ENCODE measurements at regions not wholly inside any gene's neighbourhood (a gene's known extent, or its start where the extent isn't known, plus 50 kb on each side); places are given as distances from the start of the nearest gene placed in this dataset.

DNA sequence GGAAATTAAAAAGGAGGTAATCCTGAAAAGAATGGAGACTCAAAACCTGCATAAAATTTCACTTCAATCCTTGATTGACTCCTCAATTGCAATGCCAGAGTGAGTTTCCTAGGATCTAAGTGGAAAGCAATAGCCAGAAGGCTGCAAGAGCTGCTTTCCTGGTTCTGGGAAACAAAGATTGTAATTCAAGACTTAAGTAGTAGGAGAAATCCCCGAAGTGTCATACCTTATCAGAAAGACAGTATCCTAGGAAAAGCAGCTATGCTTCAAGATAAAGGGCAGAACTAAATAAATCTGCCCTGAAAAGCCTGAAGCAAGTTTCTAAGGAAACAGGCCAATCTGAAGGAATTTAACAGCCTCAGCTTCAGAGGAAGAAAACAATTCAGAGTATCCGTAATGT lies 390.2 kb downstream of the DSC3 start:
- no peaks in the 10 kb centered on the region for H3K27me3 ChIP-seq (ENCODE audit: control insufficient read depth, insufficient read depth, low read length)
- TF ChIP-seq, protein P1, sequence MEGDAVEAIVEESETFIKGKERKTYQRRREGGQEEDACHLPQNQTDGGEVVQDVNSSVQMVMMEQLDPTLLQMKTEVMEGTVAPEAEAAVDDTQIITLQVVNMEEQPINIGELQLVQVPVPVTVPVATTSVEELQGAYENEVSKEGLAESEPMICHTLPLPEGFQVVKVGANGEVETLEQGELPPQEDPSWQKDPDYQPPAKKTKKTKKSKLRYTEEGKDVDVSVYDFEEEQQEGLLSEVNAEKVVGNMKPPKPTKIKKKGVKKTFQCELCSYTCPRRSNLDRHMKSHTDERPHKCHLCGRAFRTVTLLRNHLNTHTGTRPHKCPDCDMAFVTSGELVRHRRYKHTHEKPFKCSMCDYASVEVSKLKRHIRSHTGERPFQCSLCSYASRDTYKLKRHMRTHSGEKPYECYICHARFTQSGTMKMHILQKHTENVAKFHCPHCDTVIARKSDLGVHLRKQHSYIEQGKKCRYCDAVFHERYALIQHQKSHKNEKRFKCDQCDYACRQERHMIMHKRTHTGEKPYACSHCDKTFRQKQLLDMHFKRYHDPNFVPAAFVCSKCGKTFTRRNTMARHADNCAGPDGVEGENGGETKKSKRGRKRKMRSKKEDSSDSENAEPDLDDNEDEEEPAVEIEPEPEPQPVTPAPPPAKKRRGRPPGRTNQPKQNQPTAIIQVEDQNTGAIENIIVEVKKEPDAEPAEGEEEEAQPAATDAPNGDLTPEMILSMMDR (IDR thresholded peaks at IDR 0.05; ENCODE audit: borderline replicate concordance, extremely low read depth, insufficient read depth) = no peak
- no peak for FAIRE-seq

GRCh38 chr18:30650499-30650898 lies 392.0 kb downstream of the DSC3 start:
- TF ChIP-seq, protein P1 (IDR thresholded peaks at IDR 0.05; ENCODE audit: borderline replicate concordance, extremely low read depth, insufficient read depth) = no peak
- H3K9ac ChIP-seq (ENCODE audit: low read length in 3 of 3) = no peak overlapping the region
- FAIRE-seq (peak; percentile 74), DNase-seq (no peak)
- intact Hi-C loops (cut with DNase I) = no loop called here
- H3K27me3 ChIP-seq (ENCODE audit: control insufficient read depth, insufficient read depth, low read length) = no peaks in the 10 kb centered on the region
- no peaks in the 10 kb centered on the region for H3K4me1 ChIP-seq (ENCODE audit: control insufficient read depth in 2 of 3, insufficient read depth in 2 of 3, low read depth in 1 of 3, low read length in 3 of 3)
- H3K36me3 ChIP-seq (ENCODE audit: control insufficient read depth in 2 of 3, insufficient read depth in 3 of 3, low read length in 3 of 3) = no peaks in the 10 kb centered on the region
- H3K27ac ChIP-seq (ENCODE audit: low read depth in 2 of 2, low read length in 2 of 2) = no peak overlapping the region
- no peaks in the 10 kb centered on the region for H3K9me3 ChIP-seq (ENCODE audit: control insufficient read depth in 2 of 3, insufficient read depth in 1 of 3, low read length in 3 of 3)
- H3K4me3 ChIP-seq (ENCODE audit: low read length in 3 of 3) = no peak overlapping the region

More for the DNA sequence above, 390.2 kb downstream of the DSC3 start:
- DNase-seq = peak in 1 of 5 donors; percentile 23
- Histone ChIP-seq H3K4me3 (ENCODE audit: low read length in 3 of 3) (no peak overlapping the region), H3K36me3 (ENCODE audit: control insufficient read depth in 2 of 3, insufficient read depth in 3 of 3, low read length in 3 of 3) (no peaks in the 10 kb centered on the region), H3K9ac (ENCODE audit: low read length in 3 of 3) (no peak overlapping the region), H3K4me1 (ENCODE audit: control insufficient read depth in 2 of 3, insufficient read depth in 2 of 3, low read depth in 1 of 3, low read length in 3 of 3) (no peaks in the 10 kb centered on the region), H3K27ac (ENCODE audit: low read depth in 2 of 2, low read length in 2 of 2) (no peak overlapping the region), H3K9me3 (ENCODE audit: control insufficient read depth in 2 of 3, insufficient read depth in 1 of 3, low read length in 3 of 3) (no peaks in the 10 kb centered on the region)
- intact Hi-C loops (cut with DNase I) = no loop called here

DNA sequence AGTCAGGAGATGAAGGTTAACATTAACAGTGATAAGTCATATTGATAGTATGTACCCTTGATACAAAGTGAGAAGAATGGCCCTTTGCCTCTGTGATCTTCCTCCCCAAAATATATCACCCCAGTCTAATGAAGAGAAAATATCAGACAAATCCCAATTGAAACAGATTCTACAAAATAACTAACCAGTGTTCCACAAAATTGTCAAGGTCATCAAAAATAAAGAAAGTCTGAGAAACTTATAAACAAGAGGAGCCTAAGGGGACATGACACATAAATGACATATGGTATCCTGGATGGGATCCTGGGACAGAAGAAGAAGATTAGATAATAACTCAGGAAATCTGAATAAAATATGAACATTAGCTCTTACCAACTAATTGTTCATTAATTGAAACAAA lies 398.4 kb downstream of the DSC3 start:
- TF ChIP-seq, protein P1 (IDR thresholded peaks at IDR 0.05; ENCODE audit: borderline replicate concordance, extremely low read depth, insufficient read depth) = no peak
- H3K9ac ChIP-seq (ENCODE audit: low read length in 3 of 3) = no peak overlapping the region
- no peak overlapping the region for H3K4me3 ChIP-seq (ENCODE audit: low read length in 3 of 3)
- H3K9me3 ChIP-seq (ENCODE audit: control insufficient read depth in 2 of 3, insufficient read depth in 1 of 3, low read length in 3 of 3) = no peaks in the 10 kb centered on the region
- H3K27me3 ChIP-seq (ENCODE audit: control insufficient read depth, insufficient read depth, low read length) = no peaks in the 10 kb centered on the region
- H3K36me3 ChIP-seq (ENCODE audit: control insufficient read depth in 2 of 3, insufficient read depth in 3 of 3, low read length in 3 of 3) = no peaks in the 10 kb centered on the region
- no peak overlapping the region for H3K27ac ChIP-seq (ENCODE audit: low read depth in 2 of 2, low read length in 2 of 2)
- no peak for DNase-seq
- intact Hi-C loops (cut with DNase I) = no loop called here
- H3K4me1 ChIP-seq (ENCODE audit: control insufficient read depth in 2 of 3, insufficient read depth in 2 of 3, low read depth in 1 of 3, low read length in 3 of 3) = no peaks in the 10 kb centered on the region
- no peak for FAIRE-seq

GRCh38 chr18:30639361-30639760 lies 403.2 kb downstream of the DSC3 start:
- no peaks in the 10 kb centered on the region for H3K27me3 ChIP-seq (ENCODE audit: control insufficient read depth, insufficient read depth, low read length)
- no peaks in the 10 kb centered on the region for H3K36me3 ChIP-seq (ENCODE audit: control insufficient read depth in 2 of 3, insufficient read depth in 3 of 3, low read length in 3 of 3)
- no peaks in the 10 kb centered on the region for H3K4me1 ChIP-seq (ENCODE audit: control insufficient read depth in 2 of 3, insufficient read depth in 2 of 3, low read depth in 1 of 3, low read length in 3 of 3)
- DNase-seq (no peak), FAIRE-seq (no peak)
- no peaks in the 10 kb centered on the region for H3K9me3 ChIP-seq (ENCODE audit: control insufficient read depth in 2 of 3, insufficient read depth in 1 of 3, low read length in 3 of 3)
- no peak overlapping the region for H3K27ac ChIP-seq (ENCODE audit: low read depth in 2 of 2, low read length in 2 of 2)
- TF ChIP-seq, protein P1 (IDR thresholded peaks at IDR 0.05; ENCODE audit: borderline replicate concordance, extremely low read depth, insufficient read depth) = no peak
- intact Hi-C loops (cut with DNase I) = no loop called here
- H3K4me3 ChIP-seq (ENCODE audit: low read length in 3 of 3) = no peak overlapping the region
- no peak overlapping the region for H3K9ac ChIP-seq (ENCODE audit: low read length in 3 of 3)
